Muscle of leg (tissue), 3 donors: ENCODE measurements at regions not wholly inside any gene's neighbourhood (a gene's known extent, or its start where the extent isn't known, plus 50 kb on each side); places are given as distances from the start of the nearest gene placed in this dataset.

Experiments used
- DNase-seq: peaks from one replicate; pipeline ENCODE4 v3.0.0; 2013
- H3K27ac ChIP-seq: one replicate; pipeline ENCODE4 v1.5.1; 2013; ENCODE audit warnings: mild to moderate bottlenecking, low read length, control low read depth
- H3K27me3 ChIP-seq: one replicate; pipeline ENCODE4 v1.6.1; 2013; ENCODE audit warnings: low read length; ENCODE audit not compliant: control insufficient read depth, insufficient read depth
- H3K36me3 ChIP-seq: one replicate; pipeline ENCODE4 v1.6.1; 2013; ENCODE audit warnings: low read length; ENCODE audit not compliant: control insufficient read depth, insufficient read depth
- H3K4me1 ChIP-seq: one replicate; pipeline ENCODE4 v1.6.1; 2013; ENCODE audit warnings: low read length; ENCODE audit not compliant: control insufficient read depth, insufficient read depth
- H3K4me3 ChIP-seq: one replicate; pipeline ENCODE4 v1.5.1; 2013; ENCODE audit warnings: low read length, control low read depth
- H3K9me3 ChIP-seq: replicated peaks from 2 replicates; pipeline ENCODE4 v1.6.1; 2013; ENCODE audit warnings: low read depth, low read length; ENCODE audit not compliant: control insufficient read depth
- WGBS: methylation state at CpG from one replicate; pipeline ENCODE4 v1.1.5; 2013; ENCODE audit warnings: missing lambda C conversion rate; ENCODE audit not compliant: insufficient coverage; 5-methylcytosine and 5-hydroxymethylcytosine counted together

GRCh38 chr17:65324611-65325342, 187.6 kb downstream of the RGS9 start:
- H3K4me3 ChIP-seq, result no peak overlapping the region
- H3K9me3 ChIP-seq, result no peaks in the 10 kb centered on the region
- DNase-seq, result peak; percentile 90
- peaks cover 8% of the 10 kb centered on the region for H3K4me1 ChIP-seq
- H3K36me3 ChIP-seq, result no peaks in the 10 kb centered on the region
- H3K27ac ChIP-seq, result no peak overlapping the region
- no peaks in the 10 kb centered on the region for H3K27me3 ChIP-seq
- 32% methylated on average over 4 of the region's 5 CpGs for WGBS

GRCh38 chr17:65323049-65323448, 185.9 kb downstream of the RGS9 start:
- WGBS, result no CpG with 5 or more reads among the region's 2 CpGs
- DNase-seq, result no peak

GRCh38 chr17:65320820-65321219, 183.7 kb downstream of the RGS9 start:
- no peak for DNase-seq
- H3K27ac ChIP-seq, result no peak overlapping the region
- whole genome bisulfite sequencing, result 90% methylated on average over 4 of the region's 5 CpGs

More at GRCh38 chr17:65323049-65323448, 185.9 kb downstream of the RGS9 start:
- Histone ChIP-seq H3K27ac (no peak overlapping the region), H3K4me3 (no peak overlapping the region), H3K27me3 (no peaks in the 10 kb centered on the region), H3K36me3 (no peaks in the 10 kb centered on the region), H3K9me3 (no peaks in the 10 kb centered on the region), H3K4me1 (peaks cover 8% of the 10 kb centered on the region)

DNA sequence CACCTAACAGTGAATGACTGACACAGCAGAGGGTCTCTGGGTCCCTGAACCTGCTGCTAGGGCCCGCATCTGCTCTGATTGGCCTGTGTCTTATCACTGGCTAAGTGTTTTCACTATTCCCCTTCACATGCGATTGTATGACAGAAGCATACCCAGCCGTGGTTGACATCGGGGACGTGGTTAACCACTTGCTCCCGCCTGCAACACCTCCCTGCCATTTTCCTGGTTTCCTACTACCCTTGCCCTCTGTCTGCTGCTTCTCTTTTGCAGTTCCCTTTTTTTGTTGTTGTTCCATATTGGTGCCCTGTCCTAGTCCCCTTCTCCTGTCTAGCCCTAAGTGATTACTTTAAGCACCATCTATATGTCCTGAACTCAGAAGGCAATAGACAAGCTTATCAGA, 177.0 kb downstream of the RGS9 start:
- H3K36me3 ChIP-seq, result no peaks in the 10 kb centered on the region
- H3K4me3 ChIP-seq, result no peak overlapping the region
- H3K27ac ChIP-seq, result no peak overlapping the region
- H3K9me3 ChIP-seq, result no peaks in the 10 kb centered on the region
- WGBS, result 84% methylated on average over 6 of the region's 6 CpGs
- peaks cover 5% of the 10 kb centered on the region for H3K27me3 ChIP-seq
- H3K4me1 ChIP-seq, result peaks cover 8% of the 10 kb centered on the region
- no peak for DNase-seq

More at GRCh38 chr17:65320820-65321219, 183.7 kb downstream of the RGS9 start:
- Histone ChIP-seq H3K4me1 (peaks cover 8% of the 10 kb centered on the region), H3K27me3 (no peaks in the 10 kb centered on the region), H3K9me3 (no peaks in the 10 kb centered on the region), H3K4me3 (no peak overlapping the region), H3K36me3 (no peaks in the 10 kb centered on the region)

- no peak for DNase-seq
- peaks cover 5% of the 10 kb centered on the region for H3K27me3 ChIP-seq
Measured at GRCh38 chr17:65312718-65313377, 175.7 kb downstream of the RGS9 start.

GRCh38 chr17:65311261-65311660, 174.1 kb downstream of the RGS9 start:
- no peak overlapping the region for H3K4me3 ChIP-seq
- peaks cover 5% of the 10 kb centered on the region for H3K27me3 ChIP-seq
- no peak for DNase-seq
- no peaks in the 10 kb centered on the region for H3K36me3 ChIP-seq
- 79% methylated on average over 4 of the region's 5 CpGs for WGBS
- peaks cover 8% of the 10 kb centered on the region for H3K4me1 ChIP-seq
- no peaks in the 10 kb centered on the region for H3K9me3 ChIP-seq
- no peak overlapping the region for H3K27ac ChIP-seq

More at GRCh38 chr17:65312718-65313377, 175.7 kb downstream of the RGS9 start:
- Histone ChIP-seq H3K4me1 (peaks cover 8% of the 10 kb centered on the region), H3K4me3 (no peak overlapping the region), H3K36me3 (no peaks in the 10 kb centered on the region), H3K9me3 (no peaks in the 10 kb centered on the region), H3K27ac (no peak overlapping the region)
- 0% methylated on average over 1 of the region's 6 CpGs for WGBS

- no peak overlapping the region for H3K4me3 ChIP-seq
- H3K4me1 ChIP-seq, result peaks cover 8% of the 10 kb centered on the region
- peaks cover 3% of the 10 kb centered on the region for H3K27me3 ChIP-seq
- WGBS, result 100% methylated on average over 1 of the region's 3 CpGs
- H3K36me3 ChIP-seq, result no peaks in the 10 kb centered on the region
- no peak overlapping the region for H3K27ac ChIP-seq
- DNase-seq, result no peak
- peaks cover 3% of the 10 kb centered on the region for H3K9me3 ChIP-seq
Measured at GRCh38 chr17:65307961-65308316, 170.8 kb downstream of the RGS9 start.

- 77% methylated on average over 4 of the region's 9 CpGs for WGBS
- peaks cover 7% of the 10 kb centered on the region for H3K4me1 ChIP-seq
- peaks cover 3% of the 10 kb centered on the region for H3K27me3 ChIP-seq
- DNase-seq, result no peak
- H3K9me3 ChIP-seq, result peaks cover 3% of the 10 kb centered on the region
- no peaks in the 10 kb centered on the region for H3K36me3 ChIP-seq
- no peak overlapping the region for H3K4me3 ChIP-seq
- no peak overlapping the region for H3K27ac ChIP-seq
Measured at GRCh38 chr17:65307081-65307960, 170.2 kb downstream of the RGS9 start.

DNA sequence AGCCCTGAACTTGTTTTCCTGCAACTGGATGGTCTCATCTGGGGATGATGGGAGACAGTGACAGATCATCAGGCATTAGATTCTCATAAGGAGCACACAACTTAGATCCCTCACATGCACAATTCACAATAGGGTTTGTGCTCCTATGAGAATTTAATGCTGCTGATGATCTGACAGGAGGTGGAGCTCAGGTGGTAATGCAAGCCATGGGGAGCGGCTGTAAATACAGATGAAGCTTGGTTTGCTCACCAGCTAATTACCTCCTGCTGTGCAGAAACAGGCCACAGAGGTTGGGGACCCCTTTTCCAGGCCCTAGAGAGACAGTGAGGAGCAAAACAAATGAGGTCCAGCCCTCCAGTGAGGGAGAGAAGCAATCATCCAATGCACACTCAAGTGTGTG, 168.6 kb downstream of the RGS9 start:
- DNase-seq, result no peak
- peaks cover 2% of the 10 kb centered on the region for H3K27me3 ChIP-seq
- no peak overlapping the region for H3K27ac ChIP-seq
- no peak overlapping the region for H3K4me3 ChIP-seq
- H3K9me3 ChIP-seq, result peaks cover 3% of the 10 kb centered on the region
- H3K36me3 ChIP-seq, result no peaks in the 10 kb centered on the region
- WGBS, result 80% methylated on average over 1 of the region's 1 CpG
- no peaks in the 10 kb centered on the region for H3K4me1 ChIP-seq

DNA sequence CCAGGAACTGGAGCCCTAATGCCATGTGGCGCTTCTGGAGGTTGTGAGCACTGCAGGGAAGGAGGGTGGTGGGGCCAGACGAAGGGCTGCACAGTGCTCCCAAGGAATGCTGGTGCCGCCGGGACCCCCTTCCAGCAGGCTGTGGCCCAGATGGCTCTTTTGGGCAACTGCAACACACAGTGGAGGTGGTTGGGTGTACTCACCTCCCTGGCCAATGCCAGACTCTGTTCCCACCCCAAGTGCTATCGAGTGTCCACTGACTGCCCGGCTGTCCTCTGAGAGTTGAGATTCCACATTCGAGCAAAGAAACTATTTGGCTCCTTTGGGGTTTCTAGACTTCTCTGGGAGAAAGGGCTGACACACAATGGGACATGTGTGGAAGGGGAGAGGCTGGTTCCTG, 167.9 kb downstream of the RGS9 start:
- Histone ChIP-seq H3K4me3 (no peak overlapping the region), H3K27me3 (peaks cover 2% of the 10 kb centered on the region), H3K36me3 (no peaks in the 10 kb centered on the region), H3K4me1 (no peaks in the 10 kb centered on the region), H3K9me3 (peaks cover 3% of the 10 kb centered on the region), H3K27ac (no peak overlapping the region)
- no peak for DNase-seq
- WGBS, result 91% methylated on average over 4 of the region's 7 CpGs
